ENCODE measurements at regions not wholly inside any gene's neighbourhood (a gene's known extent, or its start where the extent isn't known, plus 50 kb on each side); places are given as distances from the start of the nearest gene placed in this dataset.

DNA sequence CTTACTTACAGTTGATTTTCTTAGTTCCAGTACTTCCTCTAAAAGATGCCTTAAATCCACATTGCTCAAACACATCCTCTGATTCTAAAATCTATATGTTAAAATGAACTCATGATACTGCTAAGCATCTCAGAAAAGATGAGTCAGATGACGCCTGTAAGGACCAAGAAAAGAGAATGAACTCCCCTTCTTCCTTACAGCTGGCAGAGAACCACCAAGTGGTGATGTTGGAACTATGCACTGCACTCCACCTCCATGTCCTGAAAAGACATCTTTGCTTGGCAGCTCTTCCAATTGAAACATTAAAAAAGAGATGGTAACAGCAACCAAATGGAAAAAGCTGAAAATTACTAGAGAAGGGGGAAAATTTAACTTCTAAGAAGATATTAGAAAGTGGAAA is 648.8 kb downstream of the PTPRC start:
- TF ChIP-seq, protein P1, sequence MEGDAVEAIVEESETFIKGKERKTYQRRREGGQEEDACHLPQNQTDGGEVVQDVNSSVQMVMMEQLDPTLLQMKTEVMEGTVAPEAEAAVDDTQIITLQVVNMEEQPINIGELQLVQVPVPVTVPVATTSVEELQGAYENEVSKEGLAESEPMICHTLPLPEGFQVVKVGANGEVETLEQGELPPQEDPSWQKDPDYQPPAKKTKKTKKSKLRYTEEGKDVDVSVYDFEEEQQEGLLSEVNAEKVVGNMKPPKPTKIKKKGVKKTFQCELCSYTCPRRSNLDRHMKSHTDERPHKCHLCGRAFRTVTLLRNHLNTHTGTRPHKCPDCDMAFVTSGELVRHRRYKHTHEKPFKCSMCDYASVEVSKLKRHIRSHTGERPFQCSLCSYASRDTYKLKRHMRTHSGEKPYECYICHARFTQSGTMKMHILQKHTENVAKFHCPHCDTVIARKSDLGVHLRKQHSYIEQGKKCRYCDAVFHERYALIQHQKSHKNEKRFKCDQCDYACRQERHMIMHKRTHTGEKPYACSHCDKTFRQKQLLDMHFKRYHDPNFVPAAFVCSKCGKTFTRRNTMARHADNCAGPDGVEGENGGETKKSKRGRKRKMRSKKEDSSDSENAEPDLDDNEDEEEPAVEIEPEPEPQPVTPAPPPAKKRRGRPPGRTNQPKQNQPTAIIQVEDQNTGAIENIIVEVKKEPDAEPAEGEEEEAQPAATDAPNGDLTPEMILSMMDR (conservative IDR thresholded peaks at IDR 0.05), result no peak

GRCh38 chr1:199290186-199290585 is 651.3 kb downstream of the PTPRC start:
- no peak overlapping the region for H3K27ac ChIP-seq
- TF ChIP-seq, protein P1 (conservative IDR thresholded peaks at IDR 0.05), result no peak

More for the DNA sequence above, 648.8 kb downstream of the PTPRC start:
- no peak overlapping the region for H3K27ac ChIP-seq

DNA sequence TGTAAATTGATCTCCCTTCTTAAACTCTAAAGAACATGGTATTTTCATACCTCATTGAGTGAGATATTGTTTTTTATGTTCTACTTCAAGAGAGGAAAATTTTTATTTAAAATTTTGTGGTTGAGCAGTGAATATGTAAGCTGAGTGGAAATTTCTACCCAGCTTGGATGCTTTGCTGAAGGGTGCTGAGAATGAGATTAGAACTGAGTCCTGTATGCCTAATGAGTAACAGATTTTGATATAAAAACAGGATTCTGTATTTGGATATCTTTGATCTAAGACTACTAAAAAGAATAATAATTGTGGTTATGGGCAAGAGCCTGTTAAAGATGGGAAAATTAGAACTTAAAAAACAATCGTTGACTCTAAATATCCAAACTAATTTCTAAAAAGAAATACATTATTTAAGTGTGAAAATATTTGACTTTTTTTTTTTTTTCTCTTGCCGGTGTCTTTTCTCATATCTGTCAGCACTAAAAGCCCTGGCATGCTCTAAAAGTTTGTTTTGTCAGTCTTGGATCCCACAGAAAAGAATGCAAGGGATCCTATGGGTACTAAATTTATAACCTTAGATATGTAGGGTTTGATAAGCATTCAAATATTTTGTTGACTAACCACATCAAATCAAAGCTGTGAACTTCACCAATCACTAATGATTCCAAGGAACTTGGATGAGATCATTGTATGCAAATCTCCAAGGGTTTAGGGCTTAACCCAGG is 652.3 kb downstream of the PTPRC start:
- TF ChIP-seq, protein P1 (conservative IDR thresholded peaks at IDR 0.05), result no peak
- H3K27ac ChIP-seq, result no peak overlapping the region

DNA sequence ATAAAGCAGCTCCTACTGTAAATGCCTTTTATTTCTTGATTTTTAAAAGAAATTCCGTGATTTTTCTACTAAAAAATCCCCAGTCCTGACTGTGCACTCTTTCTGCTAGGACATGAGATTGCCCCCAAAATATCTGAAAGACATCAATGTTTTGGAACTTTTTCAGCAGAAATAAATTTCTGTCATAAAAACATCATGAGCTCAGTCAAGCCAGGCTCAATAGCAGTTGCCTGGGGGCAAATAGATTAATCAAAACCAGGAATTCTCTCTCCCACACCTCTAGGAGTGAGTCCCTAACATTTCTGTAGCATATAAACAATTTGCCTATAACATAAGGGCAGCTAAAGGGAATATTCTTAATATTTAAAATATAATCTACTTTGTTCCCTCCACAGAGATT is 654.1 kb downstream of the PTPRC start:
- H3K27ac ChIP-seq, result no peak overlapping the region
- TF ChIP-seq, protein P1 (conservative IDR thresholded peaks at IDR 0.05), result no peak

DNA sequence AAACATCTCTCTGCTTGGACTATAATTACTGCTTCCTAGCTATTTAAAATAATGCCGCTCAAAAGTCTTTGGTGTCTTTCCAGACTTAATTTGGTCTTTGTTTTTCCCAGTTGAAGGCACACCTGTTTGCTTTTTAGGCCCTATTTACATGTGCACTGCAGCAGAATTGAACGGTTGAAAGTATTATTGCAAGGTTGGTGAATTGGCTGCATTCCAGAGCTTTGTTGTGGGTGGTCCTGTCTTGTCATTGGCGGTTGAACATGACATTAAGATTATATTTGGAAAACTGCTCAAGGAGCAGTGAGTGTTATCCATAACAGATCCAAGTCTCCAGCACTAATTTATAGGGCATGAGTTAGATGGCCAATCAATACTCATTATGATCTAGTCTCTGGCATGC is 656.3 kb downstream of the PTPRC start:
- TF ChIP-seq, protein P1 (conservative IDR thresholded peaks at IDR 0.05), result no peak
- no peak overlapping the region for H3K27ac ChIP-seq

DNA sequence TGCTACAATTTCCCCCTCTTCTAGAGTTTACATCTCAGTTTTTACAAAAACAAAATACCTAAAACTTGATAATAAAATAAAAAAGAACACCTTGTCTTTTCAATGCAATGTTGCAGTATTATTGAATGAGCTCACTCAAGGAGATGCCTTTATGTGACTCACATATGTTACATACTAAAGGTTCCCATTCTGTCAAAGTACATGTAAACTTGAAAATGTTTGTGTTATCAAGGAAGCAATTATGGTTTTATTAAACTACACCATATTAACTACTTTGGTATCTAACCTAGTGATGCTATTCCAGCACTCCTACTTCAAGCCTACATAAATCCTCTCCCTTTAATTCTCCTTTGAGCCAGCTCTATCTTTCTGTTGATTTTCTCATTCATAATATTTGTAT is 658.3 kb downstream of the PTPRC start:
- no peak overlapping the region for H3K27ac ChIP-seq
- TF ChIP-seq, protein P1 (conservative IDR thresholded peaks at IDR 0.05), result no peak

GRCh38 chr1:199297887-199298286 is 659.0 kb downstream of the PTPRC start:
- no peak overlapping the region for H3K27ac ChIP-seq
- TF ChIP-seq, protein P1 (conservative IDR thresholded peaks at IDR 0.05), result no peak

All from VCaP (cell line).